GM12873 (cell line): ENCODE measurements at regions not wholly inside any gene's neighbourhood (a gene's known extent, or its start where the extent isn't known, plus 50 kb on each side); places are given as distances from the start of the nearest gene placed in this dataset.

Source experiments
- CTCF ChIP-seq: IDR thresholded peaks from 2 replicates; pipeline ENCODE4 v1.5.1; 2012; ENCODE audit warnings: low read depth, mild to moderate bottlenecking, moderate library complexity, low read length, control low read depth; ENCODE audit not compliant: insufficient read depth; ENCODE audit errors: missing control alignments

- no peak for TF ChIP-seq CTCF
Observed at GRCh38 chr2:136444323-136444722, 321.0 kb upstream of the THSD7B start.

- TF ChIP-seq CTCF, result no peak
Observed at GRCh38 chr2:136443661-136444060, 321.7 kb upstream of the THSD7B start.

GRCh38 chr2:136441979-136442714, 323.2 kb upstream of the THSD7B start:
- no peak for TF ChIP-seq CTCF

- TF ChIP-seq CTCF, result no peak
Observed at GRCh38 chr2:136439064-136439676, 321.2 kb upstream of the CXCR4 start.

- TF ChIP-seq CTCF, result no peak
Observed at GRCh38 chr2:136437461-136437860, 319.5 kb upstream of the CXCR4 start.

GRCh38 chr2:136436936-136437335, 319.0 kb upstream of the CXCR4 start:
- no peak for TF ChIP-seq CTCF

GRCh38 chr2:136434251-136434715, 316.3 kb upstream of the CXCR4 start:
- TF ChIP-seq CTCF, result no peak
